HG02870 (cell line): ENCODE measurements at regions not wholly inside any gene's neighbourhood (a gene's known extent, or its start where the extent isn't known, plus 50 kb on each side); places are given as distances from the start of the nearest gene placed in this dataset.
"Not testable (repeated sequence)": the region's sequence is repeated elsewhere in the genome, so short reads cannot be mapped to it uniquely, and the experiment has no call there.

Experiments
- ATAC-seq: cut with Tn5 transposase; IDR thresholded peaks from one replicate; pipeline ENCODE4 v1.9.1; 2021; ENCODE audit warnings: mild to moderate bottlenecking, moderate library complexity; ENCODE audit not compliant: unreplicated experiment

DNA sequence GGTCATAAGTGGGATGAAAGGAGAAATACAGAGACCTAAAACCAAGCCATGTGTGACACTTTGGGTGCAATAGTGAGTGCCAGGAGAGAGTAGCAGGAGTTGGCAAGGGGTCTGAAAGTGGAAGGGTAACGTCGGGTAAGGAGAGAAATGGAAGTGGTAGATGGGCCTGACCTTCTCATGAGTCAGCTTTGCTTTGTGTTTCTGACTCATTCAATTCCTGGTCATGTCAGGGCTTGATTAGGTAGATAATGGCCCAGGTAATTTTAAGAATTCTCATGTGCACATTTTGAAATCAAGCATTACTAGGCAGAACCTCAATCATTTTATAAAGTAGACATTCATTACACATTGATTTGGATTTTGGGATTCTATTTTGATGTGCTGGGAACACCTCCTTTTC lies 262.5 kb downstream of the SOX2 start:
- no peak for ATAC-seq

DNA sequence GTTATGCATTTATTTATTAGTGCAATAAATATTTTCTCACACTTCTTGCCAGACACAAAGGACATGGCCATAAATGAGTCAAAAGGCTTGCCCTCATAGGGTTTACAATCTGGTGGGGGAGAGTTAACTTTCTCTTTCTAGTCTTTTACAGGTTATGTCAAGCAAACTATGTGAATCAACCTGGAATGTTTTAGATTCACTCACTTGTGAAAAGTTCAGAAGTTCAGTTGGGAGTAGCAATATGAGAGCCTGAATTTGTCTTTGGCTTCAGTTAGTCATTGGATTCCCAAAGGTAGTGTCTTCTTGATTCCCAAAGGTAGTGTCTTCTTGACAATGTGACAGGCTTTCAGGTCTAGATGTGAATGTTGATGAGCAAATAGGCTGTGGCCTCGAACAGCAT lies 264.8 kb downstream of the SOX2 start:
- ATAC-seq: no peak

DNA sequence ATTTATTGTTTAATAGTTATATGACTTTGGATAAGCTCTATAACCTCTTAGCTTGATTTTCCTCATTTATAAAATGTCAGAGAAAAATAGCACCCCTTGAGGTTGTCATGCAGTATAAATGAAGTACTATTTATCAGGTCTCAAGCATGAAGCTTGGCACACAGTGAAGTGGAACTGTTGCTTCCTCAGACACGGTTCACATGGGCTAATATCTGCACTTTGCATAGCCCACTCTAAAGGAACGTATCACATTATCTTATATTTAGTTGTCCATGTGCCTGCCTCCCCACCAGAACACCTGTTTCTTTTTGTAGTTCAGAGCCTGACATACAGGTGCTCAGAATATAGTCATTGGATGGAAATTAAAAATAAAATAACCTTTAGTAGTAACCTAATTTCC lies 273.7 kb downstream of the SOX2 start:
- no peak for ATAC-seq

DNA sequence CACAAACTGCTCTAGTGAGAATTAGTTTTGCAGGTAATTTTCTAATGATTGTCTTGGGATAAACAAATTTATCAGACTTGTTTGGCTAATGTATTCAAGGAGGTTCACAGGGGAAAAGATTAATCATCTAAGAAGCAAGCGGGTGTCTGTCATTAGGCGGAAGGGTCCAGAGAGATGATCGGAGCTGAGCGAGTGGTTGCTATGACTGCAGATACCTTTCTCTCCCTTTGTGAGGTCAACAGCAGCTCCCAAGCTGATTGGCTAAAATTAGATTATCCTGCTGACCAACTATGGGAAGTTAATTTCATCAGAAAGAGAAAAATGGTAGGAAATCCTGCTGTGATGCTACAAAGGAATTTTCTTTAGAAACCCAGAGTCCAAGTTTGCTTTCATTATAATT lies 276.0 kb downstream of the SOX2 start:
- ATAC-seq: no peak

DNA sequence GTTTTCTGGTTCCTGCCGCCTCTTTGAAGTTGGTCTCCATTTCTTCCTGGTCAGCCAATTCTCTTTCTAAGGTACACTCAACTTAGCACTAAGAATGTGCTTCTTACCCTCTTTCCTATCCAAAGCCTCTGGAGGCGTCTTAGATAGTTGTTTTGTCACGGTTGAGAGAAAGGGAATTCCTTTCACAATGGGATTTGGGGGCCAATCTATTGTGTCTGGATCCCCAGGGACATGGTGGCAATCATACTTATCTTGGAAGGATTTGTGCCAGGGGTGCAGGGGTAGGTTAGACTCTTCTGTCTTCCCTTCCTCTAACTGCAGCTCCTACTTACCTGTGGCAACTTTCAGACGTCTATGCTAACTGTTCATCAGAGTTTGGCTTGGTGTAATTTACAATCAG lies 287.1 kb downstream of the SOX2 start:
- ATAC-seq: no peak

DNA sequence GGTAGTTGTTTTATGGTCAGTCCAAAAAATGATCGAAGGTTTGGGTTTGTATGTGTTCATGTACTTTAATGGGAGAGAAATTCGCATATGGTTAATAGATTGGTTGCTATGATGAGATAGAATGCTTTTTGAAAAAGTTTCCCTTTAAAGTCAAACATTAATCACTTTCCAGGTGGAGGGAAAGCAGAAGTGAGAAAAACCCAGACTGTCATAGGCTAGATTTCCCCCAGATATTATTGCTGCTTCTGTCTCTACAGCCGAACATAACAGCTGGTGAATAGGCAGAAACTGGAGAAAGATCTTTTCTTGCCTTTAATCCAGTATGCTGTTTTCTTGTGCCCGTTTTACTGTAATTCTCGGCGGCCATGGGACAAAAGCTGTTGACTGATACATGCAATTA lies 287.6 kb downstream of the SOX2 start:
- ATAC-seq: peak; percentile 96

DNA sequence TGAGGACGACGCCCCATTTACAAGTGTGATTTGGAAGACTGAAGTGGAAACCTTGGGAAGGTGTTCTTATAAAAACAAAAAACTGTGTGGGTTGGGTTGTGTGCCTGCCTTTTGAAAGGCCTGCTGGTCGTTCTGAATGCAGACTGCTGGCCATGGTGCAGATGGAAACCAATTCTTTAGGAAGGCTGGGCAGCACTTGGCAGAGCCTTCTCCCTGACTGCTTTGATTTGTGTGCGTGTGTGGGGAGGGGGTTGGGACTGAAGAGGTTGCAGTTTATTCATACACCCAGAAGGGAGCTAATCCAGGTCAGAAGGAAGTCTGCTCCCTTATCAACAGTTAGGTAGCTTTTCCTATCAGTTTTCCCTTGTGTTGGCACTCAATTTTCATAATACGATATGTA lies 288.7 kb downstream of the SOX2 start:
- ATAC-seq: no peak

DNA sequence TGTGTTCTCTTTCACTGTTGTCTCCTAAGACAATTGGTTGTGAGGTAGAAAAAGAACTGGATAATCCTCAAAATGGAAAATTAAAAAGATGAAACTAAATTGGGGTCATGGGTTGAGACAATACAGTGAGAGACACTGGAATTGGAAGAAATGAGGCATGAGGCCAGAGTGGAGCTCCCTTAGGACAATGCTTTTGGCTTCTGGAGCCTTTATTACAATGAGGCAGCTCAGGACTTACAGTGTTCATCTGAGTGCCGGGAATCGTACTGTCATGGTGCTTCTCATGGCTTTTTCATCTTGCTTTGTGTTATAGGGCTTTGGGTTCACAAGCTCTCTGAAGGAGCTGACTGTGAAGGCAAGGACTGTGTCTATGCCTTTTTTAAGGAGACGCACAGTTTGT lies 293.5 kb downstream of the SOX2 start:
- ATAC-seq: no peak

DNA sequence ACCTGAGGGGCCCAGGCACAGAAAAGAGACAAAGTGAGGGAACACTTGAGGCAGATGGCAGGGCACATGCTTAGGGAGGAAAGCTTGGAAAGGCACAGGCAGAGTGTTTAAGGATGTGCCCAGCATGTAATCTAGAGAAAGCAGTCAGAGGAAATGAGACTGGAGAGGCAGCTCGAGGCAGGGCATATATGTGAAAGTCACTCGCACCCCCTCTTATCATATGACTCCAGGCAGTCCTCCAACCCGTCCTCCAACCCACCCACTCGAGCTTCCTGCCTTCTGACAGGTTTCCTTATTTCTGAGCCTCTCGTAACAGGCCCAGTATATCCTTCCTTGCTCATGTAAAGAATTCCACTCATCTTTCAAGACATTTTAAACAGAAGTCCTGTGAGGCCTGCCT lies 294.0 kb downstream of the SOX2 start:
- no peak for ATAC-seq

DNA sequence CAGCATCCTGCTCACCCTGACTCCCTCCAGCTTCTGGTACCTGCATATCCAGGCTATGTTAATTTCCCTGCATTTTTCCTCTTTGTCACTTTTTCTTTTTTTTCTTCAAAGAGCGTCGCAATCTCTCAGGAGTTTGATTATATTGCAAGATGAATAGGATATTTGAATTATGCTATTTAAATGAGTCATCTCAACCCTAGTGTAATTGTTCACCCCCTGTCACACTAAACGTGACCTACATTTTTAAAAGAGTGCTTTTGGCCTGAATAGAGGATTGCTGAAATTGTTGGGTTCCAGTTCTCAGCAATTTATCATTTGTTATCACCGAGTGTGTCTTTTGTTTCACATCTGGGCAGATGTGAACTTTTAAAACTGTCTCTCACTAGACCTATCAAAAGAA lies 294.7 kb downstream of the SOX2 start:
- ATAC-seq: no peak

DNA sequence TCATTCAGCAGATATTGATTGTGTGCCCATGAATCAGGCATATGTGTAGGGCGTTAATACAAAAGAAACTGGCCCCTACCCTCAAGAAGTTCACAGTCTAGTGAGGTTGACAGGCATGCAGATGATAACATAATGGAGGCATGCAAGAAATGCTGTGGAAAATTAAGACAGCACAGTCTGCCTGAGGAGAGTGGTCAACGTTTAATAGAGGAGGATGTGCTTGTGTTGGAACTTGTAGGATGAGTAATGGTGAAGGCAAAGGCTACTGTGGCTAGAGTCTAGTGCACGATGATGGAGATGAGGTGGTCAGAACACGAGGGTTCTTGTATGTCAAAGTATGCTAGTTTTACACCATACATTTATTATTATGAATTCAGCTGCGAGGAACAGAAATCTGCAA lies 295.7 kb downstream of the SOX2 start:
- ATAC-seq: peak; percentile 4

DNA sequence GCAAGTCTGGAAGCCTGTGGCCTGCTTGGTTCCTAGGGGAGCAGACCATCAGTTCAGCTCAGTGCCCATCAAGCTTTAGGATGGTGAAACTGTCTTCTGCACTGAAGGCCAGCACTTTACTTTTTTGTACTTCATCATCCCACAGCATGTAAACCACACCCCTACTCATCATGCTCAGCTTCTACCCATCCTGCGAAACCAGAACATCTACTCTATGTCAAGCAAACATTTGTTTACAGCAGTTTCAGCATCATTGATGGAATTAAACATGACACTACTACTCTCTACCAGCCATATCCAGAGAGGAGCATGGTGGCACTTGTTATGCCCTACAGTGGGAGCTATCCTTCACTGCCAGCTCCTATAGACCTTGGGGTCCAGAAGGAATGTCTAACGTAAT lies 306.6 kb downstream of the SOX2 start:
- no peak for ATAC-seq

DNA sequence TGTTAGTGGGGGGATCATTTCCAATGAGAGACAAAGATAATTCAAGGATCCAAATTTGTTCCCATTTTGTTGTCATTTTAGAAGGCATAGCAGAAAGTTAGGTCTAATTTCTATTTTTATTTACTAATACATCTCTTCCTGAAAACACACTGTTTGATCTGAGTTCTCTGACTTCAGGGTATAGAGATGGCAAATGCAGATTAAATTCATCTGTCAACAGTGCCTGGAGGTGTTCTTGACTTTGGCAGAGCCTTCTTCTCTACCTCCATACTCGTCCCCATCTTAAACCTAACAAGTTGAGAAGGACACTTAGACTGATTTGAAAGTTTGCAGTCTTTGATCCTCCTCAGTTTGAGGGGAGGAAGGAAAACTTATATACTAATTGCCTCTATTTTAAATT lies 308.2 kb downstream of the SOX2 start:
- ATAC-seq: no peak

DNA sequence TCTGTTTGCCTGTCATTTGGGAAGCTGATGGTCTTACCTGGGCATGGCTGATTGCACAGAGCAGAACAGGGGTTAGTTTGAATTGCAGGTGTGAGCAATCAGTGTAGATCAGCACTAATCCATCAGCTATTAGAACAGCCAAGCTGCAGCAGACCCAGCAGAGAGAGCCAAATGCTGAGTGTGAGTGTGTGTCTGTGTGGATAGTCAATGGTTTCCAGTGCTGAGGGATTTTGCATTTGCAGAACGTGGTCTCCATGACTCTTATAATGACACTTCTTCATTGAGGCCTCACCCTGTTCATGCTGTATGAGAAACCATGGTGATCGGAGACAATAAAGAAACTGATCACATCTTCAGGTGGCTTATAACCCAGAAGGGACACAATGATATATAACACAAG lies 312.1 kb downstream of the SOX2 start:
- no peak for ATAC-seq

DNA sequence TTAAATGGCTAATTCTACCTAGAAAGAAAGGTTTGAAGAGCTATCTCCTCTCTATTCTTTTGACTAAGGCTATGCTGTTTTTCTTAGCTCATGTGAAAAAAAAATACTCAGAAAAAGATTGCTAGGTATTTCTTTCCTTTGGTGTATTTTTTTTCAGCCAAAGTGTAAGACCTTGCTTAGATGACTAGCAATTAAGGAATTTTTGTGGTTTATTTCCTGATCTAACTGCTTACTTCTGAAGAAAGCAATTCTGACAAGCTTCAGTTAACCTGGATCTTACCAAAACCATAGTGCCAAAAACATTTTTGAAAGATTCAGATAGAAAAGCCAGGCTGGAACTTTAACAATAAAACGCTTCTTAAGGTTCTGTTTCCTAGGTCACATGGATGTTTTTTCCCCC lies 315.6 kb downstream of the SOX2 start:
- ATAC-seq: no peak

DNA sequence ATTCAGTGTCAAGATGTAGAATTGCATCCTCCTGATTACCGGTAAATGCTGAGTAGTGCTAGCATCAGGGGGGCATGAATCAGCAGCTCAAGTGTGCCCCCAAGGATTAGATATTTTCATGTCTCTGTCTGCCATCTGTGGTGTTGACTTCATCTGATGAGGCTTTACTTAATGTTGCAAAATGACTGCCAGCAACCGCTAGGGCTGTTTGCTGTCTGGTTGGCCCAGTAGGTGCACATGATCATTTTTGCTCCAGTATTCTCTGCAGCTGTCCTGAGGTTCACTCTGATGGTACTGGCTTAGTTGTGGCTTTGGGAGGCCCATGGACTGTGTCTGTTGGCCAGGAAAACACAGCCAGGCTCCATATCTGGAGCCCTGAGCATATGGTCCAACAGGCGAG lies 316.4 kb downstream of the SOX2 start:
- no peak for ATAC-seq

DNA sequence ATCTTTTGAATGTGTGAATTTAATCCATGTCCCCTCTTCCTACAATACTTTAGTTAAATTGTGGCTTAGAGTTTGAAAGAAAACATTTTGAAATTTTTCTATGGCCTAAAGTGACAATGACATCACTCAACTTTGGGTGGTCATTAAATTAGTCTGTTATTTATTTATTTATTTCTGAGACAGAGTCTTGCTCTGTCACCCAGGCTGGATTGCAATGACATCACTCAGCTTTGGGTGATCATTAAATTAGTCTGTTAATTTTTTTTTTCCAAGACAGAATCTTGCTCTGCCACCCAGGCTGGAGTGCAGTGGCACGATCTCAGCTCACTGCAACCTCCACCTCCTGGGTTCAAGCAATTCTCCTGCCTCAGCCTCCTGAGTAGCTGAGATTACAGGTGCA lies 322.5 kb downstream of the SOX2 start:
- not testable (repeated sequence) for ATAC-seq

DNA sequence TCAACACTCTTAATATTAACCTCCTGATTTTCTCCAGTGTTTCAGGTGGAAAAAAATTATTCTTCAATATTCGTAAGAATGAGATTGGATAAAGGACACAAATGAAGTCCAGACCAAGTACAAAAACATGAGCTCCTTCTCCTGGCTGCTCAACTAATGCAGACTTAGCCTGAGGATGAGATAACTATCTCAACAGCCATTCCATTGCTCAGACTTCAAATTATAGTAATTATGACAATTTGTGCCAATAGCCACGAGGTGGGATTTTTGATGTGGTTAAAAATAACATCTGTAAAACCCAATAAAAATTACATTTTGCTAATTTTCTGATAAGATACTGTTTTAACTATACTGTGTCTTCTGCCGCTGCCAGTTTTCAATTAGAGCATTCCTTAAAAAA lies 323.6 kb downstream of the SOX2 start:
- no peak for ATAC-seq

DNA sequence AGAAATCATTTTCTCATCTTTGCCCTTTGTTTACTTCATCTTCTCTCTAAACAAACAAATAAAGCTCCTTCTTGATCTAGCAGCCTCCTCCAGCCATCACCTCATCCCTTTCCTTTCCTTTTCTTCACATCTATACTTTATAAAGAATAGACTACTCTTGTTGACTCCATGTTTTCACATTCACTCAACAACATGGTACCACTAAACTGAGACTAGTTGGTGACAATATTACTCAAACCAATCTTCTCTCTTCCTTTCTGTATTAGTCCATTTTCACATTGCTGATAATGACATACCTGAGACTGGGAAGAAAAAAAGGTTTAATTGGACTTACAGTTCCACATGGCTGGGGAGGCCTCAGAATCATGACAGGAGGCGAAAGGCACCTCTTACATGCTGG lies 324.7 kb downstream of the SOX2 start:
- no peak for ATAC-seq

DNA sequence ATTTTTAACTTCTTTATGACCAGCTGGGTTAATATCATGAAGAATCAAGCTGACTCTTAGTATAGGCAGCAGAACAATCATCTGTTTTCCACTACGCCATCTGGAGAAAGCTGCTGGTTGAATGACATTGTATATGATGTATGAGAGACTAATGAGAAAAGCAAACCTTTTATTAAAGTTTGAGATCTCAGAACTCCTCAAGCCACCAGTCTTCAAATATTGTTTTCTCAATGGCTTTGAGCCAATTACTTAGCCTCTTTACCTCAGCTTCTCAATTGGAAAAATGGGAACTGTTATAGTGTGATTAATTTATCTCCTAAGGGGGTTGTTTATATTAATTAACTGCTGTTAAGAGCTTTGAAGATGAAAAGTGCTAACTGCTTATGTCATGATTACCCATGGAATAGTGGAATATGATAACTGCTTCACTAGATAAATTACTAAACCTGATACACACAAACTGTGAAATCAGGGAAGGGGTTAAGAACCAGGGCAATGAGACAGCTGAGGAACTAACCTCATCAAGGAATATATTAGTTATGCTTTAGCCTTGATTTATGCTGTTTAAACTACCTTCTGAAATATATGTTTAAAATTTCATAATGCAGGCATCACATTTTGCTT lies 330.1 kb downstream of the SOX2 start:
- ATAC-seq: no peak

DNA sequence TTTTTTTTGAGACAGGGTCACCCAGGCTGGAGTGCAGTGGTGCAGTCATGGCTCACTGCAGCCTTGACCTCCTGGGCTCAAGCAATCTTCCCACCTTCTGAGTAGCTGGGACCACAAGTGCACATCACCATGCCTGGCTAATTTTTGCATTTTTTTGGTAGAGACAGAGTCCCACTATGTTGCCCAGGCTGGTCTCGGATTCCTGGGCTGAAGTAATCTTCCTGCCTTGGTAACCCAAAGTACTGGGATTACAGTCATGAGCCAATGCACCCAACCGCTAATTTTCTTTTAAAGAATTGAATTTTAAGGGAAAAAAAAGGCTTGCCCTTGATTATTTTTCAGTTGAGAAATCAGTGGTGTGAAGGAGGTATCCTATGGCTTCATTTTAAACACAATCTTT lies 334.0 kb downstream of the SOX2 start:
- ATAC-seq: no peak

DNA sequence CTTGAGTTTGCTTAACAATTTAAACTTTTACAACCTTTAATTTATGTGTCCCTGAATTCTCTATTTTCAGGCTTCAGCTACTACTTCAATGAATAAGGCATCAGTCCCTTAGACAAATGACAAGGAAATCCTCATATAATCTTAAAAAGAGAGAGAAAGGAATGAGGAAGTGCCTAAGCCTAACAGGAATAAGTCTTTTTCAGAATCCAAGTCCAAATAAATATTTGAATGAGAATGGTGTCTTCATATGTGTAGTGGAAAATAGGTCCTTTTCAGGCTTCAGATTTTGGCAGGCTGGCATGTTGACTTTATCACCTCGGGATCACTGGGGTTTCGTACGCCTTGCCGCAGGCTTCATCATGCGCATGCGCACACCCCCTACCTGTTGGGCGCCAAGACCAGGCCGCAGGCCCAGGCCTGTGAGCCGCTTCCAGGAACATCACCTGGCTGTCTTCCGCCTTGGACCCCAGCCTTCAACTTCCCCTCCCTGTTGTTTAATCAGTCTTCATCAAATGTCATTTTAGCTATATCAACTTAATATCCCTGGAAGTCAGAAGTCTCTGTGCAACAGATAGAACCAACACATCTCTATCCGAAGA lies 334.5 kb downstream of the SOX2 start:
- ATAC-seq: no peak

DNA sequence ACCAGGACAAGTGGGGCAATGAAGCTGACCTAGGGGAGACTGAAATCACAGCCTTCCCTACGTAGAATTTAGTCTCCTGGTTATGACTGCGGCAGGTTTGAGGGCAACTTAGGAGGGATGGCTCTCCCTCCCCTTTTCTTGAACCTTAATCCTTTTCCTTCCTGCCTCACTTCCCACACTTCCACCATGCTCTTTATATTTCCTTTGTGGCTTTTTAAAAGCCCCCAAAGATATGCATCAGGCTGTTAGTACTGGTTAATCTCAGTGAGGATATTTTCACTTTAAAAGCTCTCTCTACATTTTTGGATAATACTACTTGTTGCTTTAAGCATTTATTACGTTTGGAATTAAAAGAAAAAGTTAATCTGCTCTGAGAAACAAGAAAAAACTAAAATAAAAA lies 339.2 kb downstream of the SOX2 start:
- ATAC-seq: no peak
